22Rv1 (cell line): ENCODE measurements at regions not wholly inside any gene's neighbourhood (a gene's known extent, or its start where the extent isn't known, plus 50 kb on each side); places are given as distances from the start of the nearest gene placed in this dataset.

ENCODE experiments used
- H3K27ac ChIP-seq: fragments of 450-650 bp; 2 replicates; pipeline ENCODE4 v1.5.1; 2017
- ZFX ChIP-seq: fragments of 450-650 bp; IDR thresholded peaks from 2 replicates; pipeline ENCODE4 v1.6.1; 2017; ENCODE audit warnings: antibody characterized with exemption, borderline replicate concordance
- TF ChIP-seq, protein P1 (sequence below): fragments of 450-650 bp; IDR thresholded peaks from 2 replicates; pipeline ENCODE4 v1.5.1; 2017; ENCODE audit warnings: mild to moderate bottlenecking

DNA sequence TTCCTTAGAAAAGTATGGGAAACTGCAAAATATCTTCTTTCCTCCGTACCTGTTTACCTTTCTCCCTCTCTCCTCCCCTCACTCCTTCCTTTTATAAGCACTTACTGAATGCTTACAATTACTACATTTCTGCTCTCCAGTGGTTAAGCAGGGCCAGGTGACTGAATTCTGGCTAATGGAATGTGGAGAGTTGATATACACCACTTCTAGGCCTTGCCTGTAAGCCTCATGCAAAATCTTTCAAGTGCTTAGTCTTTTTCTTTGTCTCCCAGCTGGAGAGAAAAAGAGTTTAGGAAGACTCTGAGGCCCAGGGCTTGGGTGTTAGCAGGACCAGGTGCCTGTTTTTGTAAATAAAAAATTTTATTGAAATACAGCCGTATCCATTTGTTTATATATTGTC is 77.7 kb upstream of the CACNA1E start:
- TF ChIP-seq, protein P1, sequence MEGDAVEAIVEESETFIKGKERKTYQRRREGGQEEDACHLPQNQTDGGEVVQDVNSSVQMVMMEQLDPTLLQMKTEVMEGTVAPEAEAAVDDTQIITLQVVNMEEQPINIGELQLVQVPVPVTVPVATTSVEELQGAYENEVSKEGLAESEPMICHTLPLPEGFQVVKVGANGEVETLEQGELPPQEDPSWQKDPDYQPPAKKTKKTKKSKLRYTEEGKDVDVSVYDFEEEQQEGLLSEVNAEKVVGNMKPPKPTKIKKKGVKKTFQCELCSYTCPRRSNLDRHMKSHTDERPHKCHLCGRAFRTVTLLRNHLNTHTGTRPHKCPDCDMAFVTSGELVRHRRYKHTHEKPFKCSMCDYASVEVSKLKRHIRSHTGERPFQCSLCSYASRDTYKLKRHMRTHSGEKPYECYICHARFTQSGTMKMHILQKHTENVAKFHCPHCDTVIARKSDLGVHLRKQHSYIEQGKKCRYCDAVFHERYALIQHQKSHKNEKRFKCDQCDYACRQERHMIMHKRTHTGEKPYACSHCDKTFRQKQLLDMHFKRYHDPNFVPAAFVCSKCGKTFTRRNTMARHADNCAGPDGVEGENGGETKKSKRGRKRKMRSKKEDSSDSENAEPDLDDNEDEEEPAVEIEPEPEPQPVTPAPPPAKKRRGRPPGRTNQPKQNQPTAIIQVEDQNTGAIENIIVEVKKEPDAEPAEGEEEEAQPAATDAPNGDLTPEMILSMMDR = no peak
- TF ChIP-seq ZFX = no peak
- H3K27ac ChIP-seq = no peak overlapping the region

DNA sequence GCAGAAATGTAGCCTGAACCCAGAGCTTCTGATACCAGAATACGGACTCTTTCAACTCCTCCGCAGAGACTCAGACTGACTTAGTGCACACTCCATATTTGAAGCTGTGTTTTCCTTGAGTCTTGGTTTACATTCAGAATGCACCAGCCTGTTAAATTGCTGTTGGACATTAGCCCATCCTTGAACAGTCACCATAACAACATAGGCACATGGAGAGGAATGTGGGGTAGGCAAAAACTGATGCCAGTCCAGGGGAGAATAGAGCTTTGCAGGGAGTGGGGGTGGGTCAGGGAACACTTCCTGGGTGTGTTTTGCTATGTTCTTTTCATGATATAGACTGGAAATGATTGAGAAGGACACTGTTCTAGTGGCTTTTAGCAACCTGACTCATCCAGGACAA is 76.3 kb upstream of the CACNA1E start:
- H3K27ac ChIP-seq = no peak overlapping the region
- no peak for TF ChIP-seq ZFX
- TF ChIP-seq, protein P1 = no peak

DNA sequence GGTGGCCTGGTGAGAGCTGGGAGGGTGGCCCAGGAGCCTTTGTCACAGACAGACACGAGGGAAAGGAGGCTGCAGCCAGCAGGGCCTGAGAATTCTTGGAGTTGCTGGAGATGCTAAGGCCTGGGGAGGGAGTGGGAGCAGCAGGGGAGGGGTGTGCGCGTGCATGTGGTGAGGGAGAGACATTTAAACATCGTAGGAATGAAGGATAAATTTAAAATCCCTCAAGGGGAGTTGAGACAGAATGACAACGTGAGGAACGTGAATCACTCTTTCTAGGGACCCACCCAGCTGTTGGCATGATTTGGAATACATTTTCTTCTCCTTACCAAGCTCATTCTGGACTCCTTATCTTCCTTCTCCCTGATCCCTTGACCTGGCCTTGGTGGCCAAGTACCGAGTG is 73.3 kb upstream of the CACNA1E start:
- H3K27ac ChIP-seq = no peak overlapping the region
- TF ChIP-seq, protein P1 = no peak

DNA sequence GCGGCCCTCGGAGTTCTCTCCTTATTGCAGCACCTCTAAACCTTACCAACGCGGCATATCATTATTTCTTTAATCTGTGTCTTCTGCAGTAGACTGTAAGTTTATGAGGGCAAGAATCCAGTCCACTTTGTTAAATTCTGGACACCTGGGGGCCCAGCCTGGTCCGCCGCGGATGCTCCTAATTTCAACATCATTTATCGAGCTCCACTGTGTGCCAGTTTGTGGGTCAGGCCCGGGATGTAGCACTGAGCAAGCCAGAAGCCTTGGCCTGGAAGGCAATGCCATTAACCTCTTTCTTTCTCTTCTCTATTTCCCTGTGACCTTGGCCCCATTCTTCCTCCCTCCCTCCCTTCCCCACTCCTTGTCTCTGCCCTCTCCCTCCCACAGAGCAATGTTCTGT is 70.6 kb upstream of the CACNA1E start:
- no peak overlapping the region for H3K27ac ChIP-seq
- TF ChIP-seq, protein P1 = no peak
- no peak for TF ChIP-seq ZFX

DNA sequence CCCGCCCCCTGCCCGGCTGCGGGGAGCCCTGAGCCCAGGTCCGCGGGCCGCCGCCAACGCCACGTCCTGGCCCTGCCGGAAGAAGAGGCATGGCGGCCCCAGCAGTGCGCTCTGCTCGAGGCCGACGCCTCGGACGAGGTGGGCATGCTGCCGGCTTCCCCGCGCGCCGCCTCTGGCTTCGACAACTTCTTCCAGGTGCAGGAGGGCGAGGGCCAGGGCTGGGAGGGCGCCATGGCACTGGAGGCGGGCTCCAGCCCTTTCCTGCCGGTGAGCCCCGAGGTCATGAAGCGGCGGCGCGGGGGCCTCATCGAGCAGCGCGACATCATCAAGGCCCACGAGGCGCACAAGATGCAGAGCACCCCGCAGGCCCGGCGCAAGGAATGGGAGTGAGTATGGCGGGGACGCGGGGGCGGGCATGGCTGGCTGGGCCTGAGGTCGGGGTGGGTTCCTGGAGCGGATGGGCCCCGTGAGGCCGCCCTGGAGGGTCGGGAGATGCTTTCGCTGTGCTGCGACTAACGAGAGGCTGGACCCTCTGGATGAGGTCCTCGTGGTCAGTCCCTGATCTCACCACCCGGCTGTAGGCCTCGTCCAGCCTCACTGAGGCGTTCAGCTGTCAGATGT is 70.0 kb upstream of the CACNA1E start:
- TF ChIP-seq, protein P1 = no peak
- no peak for TF ChIP-seq ZFX
- H3K27ac ChIP-seq = no peak overlapping the region

DNA sequence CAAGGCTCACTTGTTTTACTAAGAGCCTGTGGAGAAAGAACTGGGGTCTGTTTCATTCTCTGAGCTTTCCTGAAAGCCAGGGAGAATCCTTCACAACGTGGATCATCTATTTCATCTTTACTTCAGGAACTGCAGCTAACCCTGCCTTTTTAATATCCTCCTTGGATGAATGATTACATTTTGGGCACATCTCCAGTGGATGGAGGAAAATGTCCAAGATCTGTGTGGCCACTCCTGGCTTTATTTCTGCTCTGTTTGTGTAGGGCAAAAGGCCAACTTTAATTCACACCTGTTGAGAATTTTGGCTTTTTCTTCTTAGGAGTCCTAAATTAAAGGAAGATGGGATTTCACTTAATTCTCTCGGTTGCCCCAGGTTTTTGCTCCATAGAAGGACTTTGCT is 69.5 kb upstream of the CACNA1E start:
- H3K27ac ChIP-seq = no peak overlapping the region
- TF ChIP-seq, protein P1 = no peak
- no peak for TF ChIP-seq ZFX

DNA sequence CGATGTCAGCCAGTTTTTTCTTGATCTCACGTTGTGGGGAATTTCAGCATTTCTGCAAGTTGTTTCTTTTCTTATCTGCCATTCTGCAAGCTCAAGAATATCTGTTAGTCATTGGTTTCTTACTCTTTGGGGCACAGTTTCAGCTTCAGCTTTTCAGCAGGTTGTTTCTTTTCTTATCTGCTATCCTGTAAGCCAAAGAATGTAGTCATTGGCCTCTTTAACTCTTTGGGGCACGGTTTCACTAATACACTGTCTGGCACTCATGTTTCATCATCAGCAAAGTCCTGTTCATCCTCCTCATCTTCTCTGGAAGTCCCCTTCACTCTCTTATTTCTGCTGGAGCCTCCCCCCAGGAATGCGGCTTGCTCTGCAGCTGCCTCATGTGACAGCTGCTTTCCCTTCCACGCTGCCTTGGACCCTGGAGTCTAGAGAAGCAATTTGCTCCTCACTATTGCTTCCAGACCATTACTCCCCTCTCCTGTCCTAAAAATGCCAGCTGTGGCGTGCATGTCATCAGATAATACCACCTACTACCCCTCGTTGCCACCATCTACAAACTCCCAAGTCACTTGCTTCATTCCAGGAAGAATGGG is 67.0 kb upstream of the CACNA1E start:
- TF ChIP-seq, protein P1 = no peak
- no peak for TF ChIP-seq ZFX

More for the DNA sequence above, 67.0 kb upstream of the CACNA1E start:
- H3K27ac ChIP-seq = no peak overlapping the region
